ENCODE measurements at regions not wholly inside any gene's neighbourhood (a gene's known extent, or its start where the extent isn't known, plus 50 kb on each side); places are given as distances from the start of the nearest gene placed in this dataset.

- H3K4me3 Mint-ChIP-seq (ENCODE audit: unreplicated experiment), result no peak overlapping the region
- TF ChIP-seq CTCF (IDR thresholded peaks at IDR 0.05; ENCODE audit: unreplicated experiment), result no peak
- H3K27ac Mint-ChIP-seq (ENCODE audit: unreplicated experiment), result no peak overlapping the region
- no peaks in the 10 kb centered on the region for H3K36me3 Mint-ChIP-seq (ENCODE audit: low read depth, unreplicated experiment)
- peaks cover under 1% of the 10 kb centered on the region for H3K27me3 Mint-ChIP-seq (ENCODE audit: unreplicated experiment)
- peaks cover 11% of the 10 kb centered on the region for H3K4me1 Mint-ChIP-seq (ENCODE audit: unreplicated experiment)
- no peaks in the 10 kb centered on the region for H3K9me3 Mint-ChIP-seq (ENCODE audit: unreplicated experiment)
- DNase-seq (ENCODE audit: low spot score), result no peak
Observed at GRCh38 chr2:136550181-136550580, 215.2 kb upstream of the THSD7B start.

GRCh38 chr2:136539355-136539754, 226.0 kb upstream of the THSD7B start:
- Mint-ChIP-seq H3K27me3 (ENCODE audit: unreplicated experiment) (peaks cover 2% of the 10 kb centered on the region), H3K27ac (ENCODE audit: unreplicated experiment) (no peak overlapping the region), H3K9me3 (ENCODE audit: unreplicated experiment) (no peaks in the 10 kb centered on the region), H3K4me1 (ENCODE audit: unreplicated experiment) (peaks cover 3% of the 10 kb centered on the region), H3K36me3 (ENCODE audit: low read depth, unreplicated experiment) (no peaks in the 10 kb centered on the region), H3K4me3 (ENCODE audit: unreplicated experiment) (no peak overlapping the region)
- no peak for TF ChIP-seq CTCF (IDR thresholded peaks at IDR 0.05; ENCODE audit: unreplicated experiment)
- DNase-seq (ENCODE audit: low spot score), result no peak

- Mint-ChIP-seq H3K27me3 (ENCODE audit: unreplicated experiment) (peaks cover 2% of the 10 kb centered on the region), H3K36me3 (ENCODE audit: low read depth, unreplicated experiment) (no peaks in the 10 kb centered on the region), H3K4me3 (ENCODE audit: unreplicated experiment) (no peak overlapping the region), H3K27ac (ENCODE audit: unreplicated experiment) (no peak overlapping the region), H3K4me1 (ENCODE audit: unreplicated experiment) (peaks cover under 1% of the 10 kb centered on the region), H3K9me3 (ENCODE audit: unreplicated experiment) (no peaks in the 10 kb centered on the region)
- no peak for DNase-seq (ENCODE audit: low spot score)
- no peak for TF ChIP-seq CTCF (IDR thresholded peaks at IDR 0.05; ENCODE audit: unreplicated experiment)
Observed at GRCh38 chr2:136538489-136538888, 226.9 kb upstream of the THSD7B start.

GRCh38 chr2:136534811-136535210, 230.5 kb upstream of the THSD7B start:
- H3K4me1 Mint-ChIP-seq (ENCODE audit: unreplicated experiment), result no peaks in the 10 kb centered on the region

GRCh38 chr2:136532171-136532570, 233.2 kb upstream of the THSD7B start:
- TF ChIP-seq CTCF (IDR thresholded peaks at IDR 0.05; ENCODE audit: unreplicated experiment), result no peak
- H3K36me3 Mint-ChIP-seq (ENCODE audit: low read depth, unreplicated experiment), result no peaks in the 10 kb centered on the region
- H3K4me3 Mint-ChIP-seq (ENCODE audit: unreplicated experiment), result no peak overlapping the region

More at GRCh38 chr2:136534811-136535210, 230.5 kb upstream of the THSD7B start:
- no peak for TF ChIP-seq CTCF (IDR thresholded peaks at IDR 0.05; ENCODE audit: unreplicated experiment)
- no peak for DNase-seq (ENCODE audit: low spot score)
- H3K36me3 Mint-ChIP-seq (ENCODE audit: low read depth, unreplicated experiment), result no peaks in the 10 kb centered on the region
- H3K4me3 Mint-ChIP-seq (ENCODE audit: unreplicated experiment), result no peak overlapping the region
- no peaks in the 10 kb centered on the region for H3K27me3 Mint-ChIP-seq (ENCODE audit: unreplicated experiment)
- no peaks in the 10 kb centered on the region for H3K9me3 Mint-ChIP-seq (ENCODE audit: unreplicated experiment)
- H3K27ac Mint-ChIP-seq (ENCODE audit: unreplicated experiment), result no peak overlapping the region

More at GRCh38 chr2:136532171-136532570, 233.2 kb upstream of the THSD7B start:
- DNase-seq (ENCODE audit: low spot score), result no peak
- Mint-ChIP-seq H3K27me3 (ENCODE audit: unreplicated experiment) (no peaks in the 10 kb centered on the region), H3K27ac (ENCODE audit: unreplicated experiment) (no peak overlapping the region), H3K9me3 (ENCODE audit: unreplicated experiment) (no peaks in the 10 kb centered on the region), H3K4me1 (ENCODE audit: unreplicated experiment) (no peaks in the 10 kb centered on the region)

All from endothelial cell (in vitro differentiated cells).